ENCODE measurements at regions not wholly inside any gene's neighbourhood (a gene's known extent, or its start where the extent isn't known, plus 50 kb on each side); places are given as distances from the start of the nearest gene placed in this dataset.
"Not testable (repeated sequence)": the region's sequence is repeated elsewhere in the genome, so short reads cannot be mapped to it uniquely, and the experiment has no call there.

GRCh38 chr1:181253601-181254000, 165.1 kb downstream of the IER5 start:
- TF ChIP-seq YY1 (IDR thresholded peaks at IDR 0.05; ENCODE audit: extremely low read depth, insufficient replicate concordance, low read depth, low read length); CTCF (IDR thresholded peaks at IDR 0.05 in 2 of 3, conservative IDR thresholded peaks at IDR 0.05 in 1 of 3; ENCODE audit: borderline replicate concordance in 1 of 3, insufficient read depth in 1 of 3, low read depth in 2 of 3, low read length in 2 of 3); CEBPB (IDR thresholded peaks at IDR 0.05; ENCODE audit: low read depth); EZH2 (IDR thresholded peaks at IDR 0.05); ZNF274 (IDR thresholded peaks at IDR 0.05; ENCODE audit: low read depth, low read length); JUND (IDR thresholded peaks at IDR 0.05): not testable (repeated sequence)
